ENCODE measurements at regions not wholly inside any gene's neighbourhood (a gene's known extent, or its start where the extent isn't known, plus 50 kb on each side); places are given as distances from the start of the nearest gene placed in this dataset.

- TF ChIP-seq CTCF (IDR thresholded peaks at IDR 0.05) (no peak), POLR2A (IDR thresholded peaks at IDR 0.05) (no peak)
These were observed 261.5 kb downstream of the PCNX1 start for GRCh38 chr14:71168564-71169427.

All from uterus (tissue), 2 donors.